NOMO-1 treated with dmso at 0.1 percent for 144 hours (cell line): ENCODE measurements at regions not wholly inside any gene's neighbourhood (a gene's known extent, or its start where the extent isn't known, plus 50 kb on each side); places are given as distances from the start of the nearest gene placed in this dataset.
A peak's percentile ranks its signal among the peaks of the same experiment; 100 is the strongest.

Experiments
- DNase-seq: peaks from one replicate; lab custom pipeline; 2025; ENCODE audit not compliant: unreplicated experiment; lab: John Stamatoyannopoulos, UW

DNA sequence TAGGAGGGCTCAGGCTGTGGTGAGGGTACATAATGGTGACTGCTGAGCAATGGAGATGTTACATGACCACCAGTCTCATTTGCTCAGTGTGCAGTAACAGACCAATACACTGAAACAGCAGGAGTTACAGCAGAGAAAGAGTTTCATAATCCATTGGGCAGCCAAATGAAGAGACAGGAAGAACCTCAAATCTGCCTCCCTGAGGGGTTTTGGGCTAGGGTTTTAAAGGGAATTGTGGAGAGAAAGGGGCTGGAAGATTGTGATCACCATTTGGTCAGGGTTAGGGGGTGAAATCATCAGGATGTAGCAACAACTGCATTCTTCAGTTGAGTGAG is 838.3 kb downstream of the GRID1 start:
- no peak for DNase-seq

DNA sequence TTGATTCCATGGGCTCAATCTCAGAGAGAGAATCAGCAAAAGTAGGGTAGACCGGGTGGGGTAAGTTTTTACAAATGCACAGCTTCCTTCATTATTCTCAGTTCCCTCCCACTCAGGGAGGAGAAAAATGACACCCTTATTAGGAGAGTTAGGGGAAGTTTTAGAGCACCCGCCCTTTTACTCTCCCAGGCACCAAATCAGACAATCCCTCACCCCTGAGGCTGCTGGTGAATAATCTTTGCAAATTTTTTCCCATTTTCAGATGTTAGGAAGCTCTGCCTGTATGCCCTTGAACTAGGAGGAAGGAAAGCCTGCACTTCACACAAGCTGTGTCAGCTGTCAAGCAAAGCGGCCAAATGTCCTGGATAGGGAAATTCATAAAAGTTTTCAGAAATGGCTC is 834.9 kb downstream of the GRID1 start:
- DNase-seq: no peak

DNA sequence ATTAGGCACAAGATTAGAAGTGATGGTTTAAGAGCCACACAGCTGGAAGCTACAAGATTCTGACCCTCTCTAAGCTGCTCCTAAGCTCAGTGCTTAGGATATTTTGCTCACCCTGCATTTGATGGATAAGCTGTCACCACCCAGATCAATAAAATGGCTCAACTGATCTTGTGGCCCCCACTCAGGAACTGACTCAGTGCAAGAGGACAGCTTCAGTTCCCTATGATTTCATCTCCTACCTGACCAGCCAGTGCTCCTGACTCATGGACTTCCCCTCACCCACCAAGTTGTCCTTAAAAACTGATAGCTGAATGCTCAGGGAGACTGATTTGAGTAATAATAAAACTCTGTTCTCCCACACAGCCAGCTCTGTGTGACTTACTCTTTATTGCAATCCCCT is 833.8 kb downstream of the GRID1 start:
- no peak for DNase-seq

DNA sequence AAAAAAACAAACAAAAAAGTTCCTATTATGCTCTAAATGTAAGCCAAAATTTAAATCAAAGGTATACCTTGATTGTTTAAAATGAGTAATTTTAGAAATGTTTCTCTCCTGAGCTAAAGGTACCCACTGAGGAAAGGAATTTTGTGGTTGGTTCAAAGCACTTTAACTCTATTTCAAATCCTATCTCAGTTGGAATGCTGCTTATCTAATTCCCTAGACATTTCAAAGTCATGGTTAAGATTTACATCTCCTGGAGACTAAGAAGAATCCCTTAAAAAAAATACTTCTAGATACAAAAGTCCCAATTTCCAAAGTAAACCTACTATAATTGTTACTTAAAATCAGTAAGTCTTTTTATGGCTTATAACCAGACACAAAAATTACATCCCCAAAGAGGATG is 830.7 kb downstream of the GRID1 start:
- DNase-seq: no peak

DNA sequence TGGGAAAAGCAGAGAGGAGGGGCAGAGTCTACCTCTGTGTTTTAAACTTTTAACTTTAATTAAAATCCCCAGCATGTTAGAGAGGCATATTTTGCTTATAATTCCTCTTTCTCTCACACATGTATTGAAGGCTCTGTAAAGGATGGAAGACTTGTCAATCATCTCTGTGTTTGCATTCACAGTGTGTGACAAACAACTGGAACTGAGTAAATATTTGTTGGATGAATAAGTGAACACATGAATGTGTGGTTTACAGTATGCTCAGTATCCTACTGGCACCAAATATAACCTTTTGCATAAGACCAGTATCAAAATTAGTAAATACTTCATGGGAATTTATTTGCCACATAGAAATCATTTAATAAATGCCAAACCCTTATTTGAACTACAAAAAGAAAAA is 829.0 kb downstream of the GRID1 start:
- no peak for DNase-seq

DNA sequence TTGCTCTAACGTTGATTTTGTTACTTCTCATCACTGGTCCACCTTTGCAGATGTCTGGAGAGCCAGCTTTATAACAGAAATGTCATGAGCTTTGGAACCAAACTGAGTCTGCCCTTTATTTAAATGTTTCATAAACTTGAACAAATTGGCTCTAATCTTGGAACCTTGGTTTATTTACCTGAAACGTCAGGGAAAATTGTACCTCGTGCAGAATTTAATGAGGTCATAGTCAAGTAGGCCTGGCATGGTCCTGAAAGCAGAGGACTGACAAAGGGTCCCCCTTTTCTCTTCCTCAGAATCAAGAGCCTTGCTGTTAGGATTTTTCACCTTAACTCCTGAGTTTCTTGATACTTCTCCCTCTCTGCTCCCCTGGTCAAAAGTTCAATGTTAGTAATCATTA is 828.0 kb downstream of the GRID1 start:
- no peak for DNase-seq

DNA sequence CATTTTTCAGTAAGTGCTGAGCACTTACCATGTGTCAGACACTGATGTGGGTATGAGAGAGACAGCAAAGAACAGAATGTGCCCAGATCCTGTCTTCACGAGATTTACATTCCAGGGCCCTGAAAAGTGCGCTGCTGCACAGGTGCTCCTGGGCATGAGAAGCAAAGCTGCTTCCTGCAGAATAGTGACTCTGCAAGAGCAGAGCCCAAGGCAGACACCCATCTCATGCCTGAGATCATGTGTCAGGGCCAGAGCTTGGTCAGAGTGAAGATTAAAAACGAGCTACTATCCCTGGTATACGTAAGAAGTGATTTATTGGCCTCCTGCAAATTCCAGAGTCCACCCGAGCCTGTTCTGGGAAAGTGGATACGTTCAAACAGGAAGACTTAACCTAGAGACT is 824.4 kb downstream of the GRID1 start:
- no peak for DNase-seq

DNA sequence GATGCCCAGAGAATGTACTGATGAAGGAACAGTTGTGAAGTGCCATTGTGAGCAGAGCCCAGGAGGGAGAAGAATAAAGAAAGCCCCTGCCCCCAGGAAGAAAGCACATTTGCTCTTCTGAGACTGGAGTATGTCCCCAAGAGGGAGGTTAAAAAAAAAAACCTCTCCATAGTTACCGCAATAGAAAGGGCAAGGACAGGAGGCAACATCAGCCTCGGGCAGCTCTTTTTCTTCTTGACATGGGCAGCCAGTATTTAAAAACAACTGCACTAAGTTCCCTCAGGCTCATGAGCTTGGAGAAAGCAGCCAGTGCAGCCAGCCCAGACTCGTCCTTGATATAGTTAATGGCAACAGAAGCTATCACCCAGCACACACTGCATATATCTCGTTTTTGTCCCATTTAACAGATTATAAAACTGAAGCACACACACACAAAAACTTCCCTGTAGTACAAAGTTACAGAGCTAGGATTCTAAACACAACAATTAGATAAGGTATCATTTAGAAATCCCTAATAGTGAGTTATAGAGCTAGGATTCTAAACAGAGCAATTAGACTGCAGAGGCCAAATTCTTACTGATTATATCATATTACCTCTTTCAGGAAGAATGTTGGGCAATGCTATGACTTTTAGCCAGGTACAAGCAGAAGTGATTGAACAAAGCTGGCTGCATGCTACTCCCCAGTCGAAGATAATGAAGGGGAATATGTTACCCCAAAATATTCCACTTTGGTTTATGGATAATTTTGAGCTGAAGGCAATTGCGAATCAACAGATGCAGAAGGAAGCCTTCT is 823.5 kb downstream of the GRID1 start:
- DNase-seq: no peak

DNA sequence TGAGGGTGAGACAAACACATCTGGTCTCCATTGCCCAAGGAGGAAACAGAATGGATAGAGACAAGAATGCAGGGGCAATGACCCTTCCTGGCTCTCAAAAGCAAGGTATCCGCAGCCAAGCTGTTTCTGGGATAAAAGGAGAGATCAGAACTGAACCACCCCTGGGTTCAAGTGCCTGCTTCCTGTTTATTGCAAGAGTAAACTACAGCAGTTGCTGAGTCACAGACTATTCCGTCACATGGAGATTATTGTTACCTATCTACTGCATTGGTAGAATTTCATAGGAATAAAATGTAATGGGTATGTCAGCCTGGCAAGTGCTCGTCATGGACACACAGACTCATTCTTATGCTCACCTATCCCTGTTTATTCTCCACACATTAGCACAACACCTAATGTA is 821.6 kb downstream of the GRID1 start:
- no peak for DNase-seq

DNA sequence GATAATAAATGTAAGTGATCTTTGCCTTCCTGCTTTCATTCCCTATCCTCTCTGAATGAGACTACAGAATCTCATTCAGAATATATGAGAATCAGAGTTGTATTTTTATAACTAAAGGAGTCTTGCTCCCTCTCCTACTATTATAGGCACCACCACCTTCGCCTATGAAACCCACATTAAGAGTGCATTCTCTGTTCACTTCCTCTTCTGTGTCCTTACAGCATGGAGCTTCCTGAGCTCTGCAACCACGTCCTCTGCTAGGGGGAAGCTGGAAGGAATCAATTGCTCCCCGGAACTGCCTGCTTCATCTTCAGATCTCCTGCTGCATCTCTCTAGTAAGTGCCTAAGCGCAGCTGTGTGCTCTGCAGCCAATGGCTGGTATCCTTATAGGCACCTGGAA is 820.7 kb downstream of the GRID1 start:
- peak; percentile 47 for DNase-seq

DNA sequence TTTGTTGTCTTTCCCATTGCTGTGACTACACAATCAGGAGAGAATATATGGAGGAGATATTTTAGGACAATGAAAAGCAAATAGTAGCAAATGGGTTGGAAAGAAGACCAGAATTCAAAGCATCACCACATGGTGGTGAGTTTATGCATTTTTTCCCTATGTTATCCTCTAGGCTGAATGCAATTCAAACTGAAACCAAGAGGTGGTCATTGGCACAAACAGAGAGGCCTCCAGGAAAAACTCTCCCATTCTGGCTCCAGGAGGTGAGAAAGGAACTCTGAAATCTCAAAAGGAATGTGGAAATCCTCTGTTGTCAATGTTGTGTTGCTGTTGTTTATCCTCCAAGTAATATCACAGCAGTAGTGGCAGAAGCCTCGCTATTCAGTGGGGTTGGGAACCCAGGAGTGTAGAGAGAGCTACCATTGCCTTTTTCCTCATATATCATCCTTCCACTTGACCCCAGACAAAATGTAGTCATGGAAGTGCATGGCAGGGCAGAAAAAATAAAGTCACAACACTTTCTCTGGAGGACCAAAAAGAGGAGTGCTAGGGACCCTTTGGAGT is 819.1 kb downstream of the GRID1 start:
- DNase-seq: no peak

DNA sequence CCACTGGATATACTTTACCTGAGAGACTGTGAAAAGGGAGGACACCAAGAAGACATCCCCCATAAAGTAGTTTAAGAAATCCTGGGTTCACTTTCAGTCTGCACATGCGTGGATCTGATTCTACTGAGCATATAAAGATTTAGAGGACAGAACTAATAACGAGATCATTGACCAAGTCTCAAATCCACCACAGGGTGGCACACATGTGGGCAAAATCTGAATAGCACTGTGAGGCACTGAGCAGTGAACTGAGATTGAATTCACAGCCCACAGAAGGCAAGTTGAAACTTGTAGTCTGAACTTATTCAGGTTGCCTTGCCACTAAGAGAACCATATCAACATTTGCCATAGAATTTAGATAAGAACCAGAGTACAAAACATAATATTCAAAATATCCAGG is 818.6 kb downstream of the GRID1 start:
- peak; percentile 9 for DNase-seq
